CD4-positive, alpha-beta T cell treated with Interleukin-10 for 1 hour (primary cell): ENCODE measurements at regions not wholly inside any gene's neighbourhood (a gene's known extent, or its start where the extent isn't known, plus 50 kb on each side); places are given as distances from the start of the nearest gene placed in this dataset.
"Not testable (repeated sequence)": the region's sequence is repeated elsewhere in the genome, so short reads cannot be mapped to it uniquely, and the experiment has no call there.

Source experiments
- DNase-seq: peaks from one replicate; pipeline ENCODE4 v3.0.0-alpha.2; 2020

DNA sequence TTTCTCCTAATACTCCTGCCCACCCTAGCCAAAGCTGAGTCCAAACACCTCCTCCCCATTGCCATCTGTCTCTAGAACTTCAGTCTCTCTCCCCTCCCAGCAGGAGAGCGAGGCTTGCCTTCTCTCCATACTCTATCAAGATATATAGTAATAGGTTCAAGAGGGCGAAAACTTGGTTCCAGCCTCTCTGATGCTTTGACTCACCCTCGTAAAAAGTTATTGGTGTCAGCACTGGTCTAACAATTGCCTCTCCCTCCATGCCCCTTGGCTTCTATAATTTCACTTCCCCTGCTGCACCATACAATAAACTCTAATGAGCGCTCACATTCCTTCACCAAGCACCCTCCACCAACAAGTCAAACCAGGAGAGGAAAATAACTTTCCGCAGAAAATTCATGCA is 797.3 kb downstream of the BCL11A start:
- no peak for DNase-seq

DNA sequence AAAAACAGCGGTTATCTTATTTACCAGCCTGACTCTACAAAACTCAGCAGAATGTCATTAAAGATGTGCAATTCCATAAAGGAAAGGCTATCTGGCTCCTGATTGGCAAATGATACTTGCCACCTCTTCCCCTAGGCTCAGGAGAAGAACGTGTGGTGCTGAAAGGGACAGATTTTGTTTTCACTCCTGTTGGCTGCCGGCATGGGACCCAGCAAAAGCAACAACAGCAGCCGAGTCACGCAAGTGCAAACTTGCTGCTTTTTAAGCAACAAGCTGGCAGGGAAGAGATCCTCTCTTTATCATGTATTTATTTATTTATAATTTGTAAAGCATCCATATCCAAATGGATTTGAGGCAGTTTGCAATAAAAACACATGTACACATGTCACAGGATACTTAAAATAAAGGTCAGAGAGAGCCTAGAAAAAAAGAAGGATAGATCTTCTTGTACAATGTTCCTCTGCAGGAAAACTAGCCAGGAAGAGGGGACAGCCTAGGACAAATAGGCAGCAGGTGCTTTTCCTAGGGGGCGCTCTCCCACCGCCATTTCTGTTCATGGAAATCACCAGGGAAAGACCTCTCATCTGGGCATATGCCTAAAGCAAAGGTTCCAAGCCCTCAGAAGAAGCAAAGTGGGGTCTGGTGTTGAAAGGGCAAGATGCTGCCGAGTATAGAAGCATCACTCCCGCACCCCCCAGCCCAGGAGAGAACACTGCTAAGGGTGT is 799.3 kb downstream of the BCL11A start:
- DNase-seq: no peak

DNA sequence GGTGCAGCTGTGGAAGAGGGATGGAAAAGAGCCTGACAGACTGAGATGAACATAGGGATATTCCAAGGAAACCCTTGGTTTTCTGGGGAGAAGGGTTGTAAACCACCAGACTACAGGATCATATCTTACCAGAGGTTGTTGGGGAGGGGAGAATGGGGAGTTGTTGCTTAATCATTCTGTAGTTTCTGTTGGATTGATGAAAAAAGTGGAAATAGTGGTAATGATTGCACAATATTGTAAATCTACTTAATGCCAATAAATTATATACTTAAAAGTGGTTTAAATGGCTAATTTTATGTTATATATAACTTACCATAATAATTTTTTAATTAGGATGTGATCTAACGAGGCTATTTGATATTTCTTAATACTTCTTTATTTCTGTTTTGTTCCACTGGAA is 800.9 kb downstream of the BCL11A start:
- DNase-seq: no peak

DNA sequence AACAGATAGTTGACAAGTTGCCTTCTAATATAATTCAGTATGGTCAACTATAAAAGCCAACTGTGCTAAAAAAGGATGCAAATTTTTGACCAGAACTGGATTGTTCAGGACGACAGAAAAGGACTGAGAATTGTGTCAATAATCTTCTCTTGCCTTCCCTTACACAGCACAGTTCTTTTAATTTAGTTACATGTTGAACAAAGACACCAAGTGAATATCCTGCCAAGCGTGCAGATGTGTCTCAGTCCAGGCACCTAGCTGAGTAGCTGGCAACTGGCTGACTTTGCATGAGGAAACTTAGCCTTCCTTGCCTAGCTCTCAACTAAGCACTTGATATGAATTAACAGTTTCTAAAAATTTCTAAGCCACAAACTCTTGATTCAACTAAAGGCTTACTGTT is 801.4 kb downstream of the BCL11A start:
- DNase-seq: no peak

DNA sequence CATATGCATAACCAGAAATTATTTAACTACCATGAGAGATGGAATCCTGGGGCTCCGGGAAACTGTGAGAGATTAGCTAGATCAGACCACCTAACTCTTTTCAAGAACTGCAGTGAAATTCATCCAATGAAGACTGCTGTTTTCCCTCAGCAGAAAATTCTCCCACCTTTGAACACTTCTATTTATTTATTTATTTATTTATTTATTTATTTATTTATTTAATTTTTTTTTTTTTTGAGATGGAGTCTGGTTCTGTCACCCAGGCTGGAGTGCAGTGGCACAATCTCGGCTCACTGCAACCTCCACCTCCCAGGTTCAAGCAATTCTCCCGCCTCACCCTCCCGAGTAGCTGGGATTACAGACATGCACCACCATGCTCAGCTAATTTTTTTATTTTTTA is 802.2 kb downstream of the BCL11A start:
- DNase-seq: not testable (repeated sequence)

DNA sequence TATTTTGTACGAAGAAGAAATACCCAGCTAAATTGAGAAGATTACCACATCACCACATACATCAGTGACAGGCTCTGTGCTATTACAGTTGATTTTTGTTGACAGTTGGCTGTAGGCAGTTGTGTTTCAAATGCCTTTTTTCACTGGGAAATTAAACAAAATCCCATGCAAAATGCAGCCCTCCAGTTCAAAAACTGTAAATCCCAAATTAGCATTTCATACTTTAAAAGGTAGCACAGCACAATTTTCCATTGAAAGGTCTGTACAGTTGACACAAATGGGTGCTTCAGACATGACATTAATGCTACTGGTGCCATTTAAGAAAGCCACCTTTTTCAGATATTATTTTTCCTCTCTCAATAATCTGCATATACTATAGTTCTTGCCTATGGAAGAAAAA is 807.2 kb downstream of the BCL11A start:
- DNase-seq: no peak

DNA sequence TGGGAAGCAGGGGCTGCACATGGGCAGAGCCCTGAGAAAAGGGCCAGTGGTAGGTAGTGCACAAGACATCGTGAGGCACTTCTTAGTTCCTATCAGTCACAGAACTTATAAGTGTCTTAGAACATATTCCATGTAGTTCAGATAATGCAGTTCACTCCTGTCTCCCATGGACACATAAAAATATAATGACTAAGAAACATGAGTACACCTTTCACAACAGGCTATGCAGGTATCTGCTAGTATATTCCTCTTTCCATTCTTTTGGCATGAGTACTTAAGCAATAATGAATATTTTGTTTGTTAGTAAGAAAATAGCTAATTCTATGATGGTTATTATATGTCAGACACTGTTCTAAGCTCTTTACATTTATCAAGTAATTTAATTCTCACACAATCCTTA is 808.4 kb downstream of the BCL11A start:
- DNase-seq: no peak

DNA sequence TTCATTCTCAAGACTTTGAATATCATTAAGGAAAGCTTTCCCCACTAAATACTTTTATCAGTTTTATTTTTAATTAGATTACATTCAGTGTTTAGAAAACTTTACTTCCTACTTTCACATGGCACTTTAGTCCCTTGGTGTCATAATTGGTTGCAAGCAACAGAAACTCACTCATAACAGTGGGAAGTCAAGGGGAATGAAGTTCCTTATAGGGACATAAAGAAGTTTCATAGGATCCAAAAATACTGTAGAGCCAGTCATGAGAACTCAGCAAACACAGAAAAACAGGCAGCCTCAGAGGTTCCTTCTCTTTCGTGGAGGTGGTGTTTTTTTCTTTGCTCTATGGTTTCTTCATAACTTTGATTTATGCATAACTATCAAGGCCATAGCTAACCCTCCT is 809.0 kb downstream of the BCL11A start:
- no peak for DNase-seq

DNA sequence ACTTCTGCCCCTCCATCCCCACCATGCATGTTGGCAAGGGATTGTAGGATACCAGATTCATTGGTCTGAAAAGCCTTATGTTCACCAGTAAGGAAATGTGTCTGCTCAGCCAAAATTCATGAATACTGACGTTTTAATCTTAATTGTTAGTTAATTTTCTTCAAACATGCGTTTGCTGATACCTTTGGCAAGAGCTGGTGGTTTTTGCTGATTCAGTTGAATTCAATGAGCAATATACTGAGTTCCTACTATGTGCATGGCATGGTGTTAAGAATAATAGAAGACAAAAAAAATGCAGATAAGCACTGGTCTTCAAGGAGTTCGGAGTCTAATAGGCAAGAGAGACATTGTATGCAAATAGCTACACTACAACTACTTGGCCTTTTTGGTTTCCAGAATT is 811.6 kb downstream of the BCL11A start:
- no peak for DNase-seq

DNA sequence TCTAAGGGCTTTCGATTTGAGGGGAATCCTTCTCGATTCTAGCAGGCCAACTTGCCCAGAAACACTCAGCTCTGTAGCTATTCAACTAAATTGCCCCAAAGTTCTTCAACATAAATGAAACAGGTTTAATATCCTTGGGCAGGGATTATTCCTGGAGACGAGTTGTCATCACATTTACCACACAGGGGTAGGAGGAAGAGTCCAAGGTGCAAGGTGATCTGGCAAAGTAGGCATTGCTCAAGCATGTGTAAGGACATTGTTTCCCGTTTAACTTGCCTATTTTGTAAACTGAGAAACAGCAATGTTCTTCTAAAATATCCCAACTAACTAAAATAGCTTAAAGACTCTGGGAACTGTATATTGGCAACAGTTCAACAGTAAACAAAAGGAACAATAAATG is 814.3 kb downstream of the BCL11A start:
- DNase-seq: no peak

DNA sequence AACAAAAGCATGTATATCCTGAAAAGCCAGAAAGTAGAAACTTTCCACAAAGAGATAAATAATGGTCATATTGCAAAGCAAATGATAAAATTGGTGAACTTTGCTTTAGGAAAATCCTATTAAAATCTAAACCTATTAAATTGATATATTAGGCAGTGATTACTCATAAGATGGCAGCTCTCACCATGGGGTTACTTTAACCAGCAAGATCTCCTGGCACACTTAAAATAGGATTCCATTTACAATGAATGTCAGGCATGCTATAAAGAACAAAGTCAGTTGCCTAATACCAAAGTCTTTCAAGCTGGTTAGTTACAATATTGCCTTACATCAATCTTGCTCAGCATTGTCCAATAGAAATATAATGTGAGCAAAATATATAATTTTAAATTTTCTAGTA is 816.2 kb downstream of the BCL11A start:
- DNase-seq: no peak

DNA sequence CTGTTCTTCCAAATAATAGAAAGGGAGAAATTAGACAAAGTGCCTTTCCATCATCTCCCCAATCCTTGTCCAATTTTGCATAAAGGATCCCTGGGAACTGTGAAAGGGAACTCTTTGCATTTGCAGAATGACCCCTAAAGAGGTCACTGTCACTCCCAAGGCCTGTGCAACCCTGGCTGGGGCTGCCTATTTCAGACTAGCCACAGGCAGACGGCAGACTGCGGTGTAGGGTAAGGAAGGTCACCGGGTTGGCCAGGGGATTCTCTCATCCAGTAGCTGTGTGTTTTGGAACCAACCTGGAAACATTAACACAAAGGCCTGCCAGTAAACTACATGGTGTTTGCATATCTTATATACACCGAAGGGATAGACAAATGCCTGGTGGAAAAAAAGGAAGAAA is 818.7 kb downstream of the BCL11A start:
- DNase-seq: no peak

DNA sequence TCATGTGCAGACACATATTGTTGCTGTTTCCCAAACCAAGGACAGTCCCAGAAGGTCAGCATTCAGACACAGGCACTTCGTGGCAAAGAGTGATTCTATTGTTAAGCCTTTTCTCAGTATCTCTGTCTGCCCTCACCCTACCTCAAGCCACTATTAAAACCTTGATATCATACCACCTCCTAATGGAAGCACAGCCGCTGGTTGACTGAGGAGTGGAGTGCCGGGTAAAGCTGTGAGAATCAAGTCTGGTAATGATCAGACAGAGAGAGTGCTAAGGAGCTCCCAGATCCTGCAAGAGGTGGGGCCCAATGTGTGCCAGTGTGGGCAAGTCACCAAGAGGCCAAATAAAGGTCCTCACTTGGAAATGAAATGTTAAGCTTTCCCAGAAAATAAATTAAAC is 819.5 kb downstream of the BCL11A start:
- no peak for DNase-seq

DNA sequence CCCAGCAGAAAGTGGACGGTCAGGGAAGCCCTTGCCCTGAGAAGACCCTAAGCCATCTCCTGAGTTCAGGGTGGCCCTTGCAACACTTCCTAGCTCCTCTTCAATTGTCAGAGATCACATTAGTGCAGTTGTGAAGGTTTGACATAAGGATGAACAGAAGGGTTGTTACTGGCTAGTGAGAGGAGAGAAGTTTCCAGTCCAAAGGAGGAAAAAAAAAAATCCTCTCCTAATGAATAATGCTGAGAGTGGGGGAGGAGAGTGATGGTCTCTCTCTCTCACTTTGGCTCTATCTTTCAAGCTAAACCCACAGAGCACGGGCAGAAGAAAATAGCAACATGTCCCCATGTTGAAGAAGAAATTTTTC is 819.9 kb downstream of the BCL11A start:
- no peak for DNase-seq

DNA sequence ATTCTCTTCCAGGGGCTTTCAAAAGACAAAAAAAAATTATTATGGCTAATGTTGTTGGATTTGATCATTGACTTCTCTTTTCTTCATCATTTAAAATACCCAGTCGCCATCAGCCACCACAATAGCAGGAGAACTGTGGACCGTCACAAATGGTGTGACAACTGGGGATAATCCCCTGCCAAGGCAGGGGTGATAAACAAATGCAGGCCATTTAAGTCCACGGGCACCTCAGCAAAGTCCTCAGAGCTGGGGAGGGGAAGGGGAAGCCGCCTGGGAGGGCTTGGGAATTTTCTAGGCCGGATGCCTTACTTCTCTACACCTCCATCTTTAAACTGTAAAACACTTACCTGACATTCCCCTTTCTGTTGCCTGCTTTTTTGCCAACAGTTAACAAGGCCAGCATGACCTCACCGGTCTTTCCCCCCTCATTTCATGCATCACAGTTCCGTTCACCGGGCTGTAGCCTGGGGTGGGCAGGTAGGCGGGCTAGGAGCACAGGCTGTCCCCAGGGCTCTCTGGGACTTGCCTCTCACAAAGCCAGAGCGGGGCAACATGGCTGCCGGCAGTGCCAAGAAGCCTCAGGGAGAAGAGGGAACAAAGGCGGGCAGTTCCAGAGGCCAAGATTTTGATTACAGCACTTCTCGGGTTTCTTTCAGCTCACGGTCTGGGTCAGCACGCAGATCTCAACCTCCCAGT is 820.4 kb downstream of the BCL11A start:
- DNase-seq: no peak

DNA sequence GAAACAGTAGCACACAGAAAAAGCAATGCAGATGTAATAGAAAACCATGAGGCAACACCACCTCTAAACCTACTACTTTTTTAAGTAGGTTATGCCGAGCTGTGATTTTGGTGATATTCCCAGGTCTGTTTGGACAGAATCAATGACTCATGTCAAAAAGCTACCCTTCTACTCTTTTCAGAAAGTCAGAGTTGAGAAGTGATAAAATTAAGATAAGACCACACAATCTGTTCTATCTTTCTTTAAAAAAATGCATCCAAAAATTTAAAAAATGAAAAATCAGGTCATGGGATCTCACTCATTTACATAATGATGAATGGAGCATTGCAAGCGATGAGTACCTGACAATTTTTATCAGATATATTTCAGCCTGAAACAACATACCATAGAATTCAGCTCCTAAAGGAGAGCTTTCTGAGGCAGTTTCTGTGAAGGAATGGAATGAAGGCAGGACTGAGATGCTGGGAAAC is 826.3 kb downstream of the BCL11A start:
- DNase-seq: no peak

DNA sequence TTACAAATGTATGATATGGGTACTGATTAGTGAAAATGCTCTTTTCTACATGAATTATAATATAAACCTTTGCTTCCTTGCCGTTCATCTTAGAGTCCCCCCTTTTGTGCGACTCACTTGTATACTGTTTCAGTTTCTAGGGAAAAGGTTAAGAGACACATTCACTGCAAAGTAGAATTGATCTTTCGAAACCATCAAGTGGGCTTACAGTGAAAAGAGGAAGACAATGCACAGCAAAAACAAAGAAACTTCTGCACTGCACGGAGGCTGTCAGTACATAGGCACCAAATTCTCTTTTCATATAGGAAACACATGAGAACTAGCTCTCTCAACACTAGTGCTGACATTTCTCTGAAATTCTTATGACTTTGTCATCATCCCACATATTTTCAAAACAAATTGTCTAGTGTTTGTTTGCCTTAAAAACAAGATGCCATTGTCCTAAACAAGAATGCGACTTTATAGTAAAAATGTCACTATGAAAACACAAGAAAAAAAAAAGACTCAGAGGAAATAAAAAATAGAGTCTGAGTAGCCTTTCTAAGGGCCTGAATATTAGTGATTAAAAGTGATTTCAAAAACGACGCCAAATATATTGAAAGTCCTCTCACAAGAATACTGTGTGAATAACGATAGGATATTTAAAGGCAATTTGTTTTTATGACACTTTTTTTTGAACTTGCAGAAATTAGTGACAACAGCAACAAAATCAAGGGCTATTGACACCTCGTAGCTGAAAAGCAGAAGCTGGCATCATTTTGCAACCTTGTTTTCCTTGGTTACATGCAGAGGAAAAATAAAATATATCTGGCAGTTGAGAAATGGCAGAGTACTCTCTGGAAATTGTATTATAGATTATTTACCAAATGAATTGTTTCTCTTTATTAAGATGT is 827.0 kb downstream of the BCL11A start:
- no peak for DNase-seq

DNA sequence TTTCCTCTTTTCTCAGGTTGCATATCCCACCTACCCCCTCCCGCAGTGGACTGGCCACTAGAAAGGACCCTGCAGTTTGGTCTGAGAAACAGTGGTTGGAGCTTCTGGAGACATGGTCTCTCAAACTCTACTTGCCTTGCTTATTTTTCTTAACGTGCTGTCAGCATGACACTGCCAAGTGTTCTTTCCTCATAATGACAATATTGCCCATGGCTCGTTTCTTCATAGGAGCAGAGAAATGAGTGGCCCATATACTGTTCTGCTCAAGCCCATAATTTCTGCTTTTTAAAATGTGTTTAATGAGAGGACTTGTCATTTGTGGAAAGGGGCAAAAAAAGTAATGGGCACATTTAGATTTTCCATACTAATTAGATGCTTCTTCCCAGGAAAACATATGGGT is 828.7 kb downstream of the BCL11A start:
- no peak for DNase-seq

DNA sequence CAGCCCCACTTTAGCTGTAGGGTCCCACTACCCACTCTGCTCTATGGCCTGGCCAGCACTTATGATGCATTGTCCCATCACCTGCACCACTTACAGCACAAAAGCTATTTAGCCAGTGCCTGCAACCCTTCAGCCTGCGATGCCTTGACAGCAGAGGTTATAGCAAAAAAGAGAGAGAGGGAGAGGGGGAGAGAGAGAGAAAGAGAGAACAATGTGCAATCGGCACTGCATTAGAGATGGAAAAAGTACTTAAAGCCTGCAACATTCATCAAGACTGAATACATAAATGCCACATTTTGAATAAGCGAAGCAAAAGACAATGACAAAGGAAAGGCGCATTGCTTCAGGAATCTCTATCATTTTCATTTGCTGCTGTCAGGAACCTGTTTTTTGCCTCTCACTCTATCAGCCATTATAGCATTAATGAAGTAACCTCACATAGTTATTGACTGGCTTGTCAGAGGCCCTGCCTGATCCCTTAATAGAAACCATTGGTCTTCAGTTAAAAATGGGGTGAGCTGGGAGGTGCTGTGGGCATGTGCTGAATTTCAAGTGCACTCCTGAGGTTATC is 833.1 kb downstream of the BCL11A start:
- DNase-seq: no peak

DNA sequence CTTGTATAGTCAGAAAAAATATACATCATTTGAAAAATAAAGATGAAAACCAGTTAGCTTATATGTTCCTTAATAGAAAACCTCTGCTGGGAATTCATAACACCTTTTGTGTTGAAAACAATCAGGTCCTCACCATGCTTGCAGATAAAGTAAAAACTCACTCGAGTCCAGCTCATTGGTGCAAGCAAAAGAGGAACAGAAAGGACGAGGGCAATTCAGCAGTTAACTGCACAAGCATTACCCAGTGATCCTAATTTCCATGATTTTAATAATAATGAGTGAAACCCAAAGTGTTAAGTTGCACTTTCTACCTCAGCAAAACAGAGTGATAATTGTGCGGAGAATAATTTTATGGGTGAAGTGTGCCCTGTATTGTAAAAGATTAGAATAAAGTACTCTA is 839.9 kb downstream of the BCL11A start:
- no peak for DNase-seq

DNA sequence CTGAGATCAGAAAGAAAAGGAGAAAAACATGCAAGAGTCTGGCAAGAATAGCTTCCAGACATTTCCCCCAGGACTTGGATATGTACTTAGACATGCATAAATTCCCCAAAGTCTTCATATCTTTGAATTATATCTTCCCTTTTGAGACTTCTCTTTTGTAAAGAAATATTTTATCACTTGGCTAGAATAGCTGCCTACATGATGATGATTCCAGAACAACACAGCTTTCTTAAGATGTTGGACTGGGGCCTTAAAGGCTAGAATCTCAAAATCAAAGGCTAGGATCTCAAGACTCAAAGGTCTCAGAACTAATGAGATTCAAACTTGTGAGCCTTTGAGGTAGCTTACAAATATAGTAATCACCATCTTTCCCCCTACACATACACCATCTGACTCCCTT is 842.3 kb downstream of the BCL11A start:
- no peak for DNase-seq

DNA sequence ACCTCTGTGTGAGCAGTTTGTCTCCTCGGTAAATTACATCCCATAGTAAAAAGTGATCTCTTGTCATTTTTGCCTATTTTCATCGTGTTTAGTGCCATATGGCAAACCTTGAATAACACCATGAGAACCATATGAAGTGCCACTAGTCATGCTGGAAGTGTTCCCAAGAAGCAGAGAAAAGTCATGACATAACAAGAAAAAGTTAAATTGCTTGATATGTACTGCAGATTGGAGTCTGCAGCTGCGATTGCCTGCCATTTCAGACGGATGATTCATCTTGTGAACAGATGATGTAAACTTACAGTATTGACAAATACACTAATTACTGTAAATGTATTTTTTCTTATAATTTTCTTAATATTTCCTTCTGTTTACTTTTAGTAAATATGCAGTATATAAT is 846.7 kb downstream of the BCL11A start:
- no peak for DNase-seq

DNA sequence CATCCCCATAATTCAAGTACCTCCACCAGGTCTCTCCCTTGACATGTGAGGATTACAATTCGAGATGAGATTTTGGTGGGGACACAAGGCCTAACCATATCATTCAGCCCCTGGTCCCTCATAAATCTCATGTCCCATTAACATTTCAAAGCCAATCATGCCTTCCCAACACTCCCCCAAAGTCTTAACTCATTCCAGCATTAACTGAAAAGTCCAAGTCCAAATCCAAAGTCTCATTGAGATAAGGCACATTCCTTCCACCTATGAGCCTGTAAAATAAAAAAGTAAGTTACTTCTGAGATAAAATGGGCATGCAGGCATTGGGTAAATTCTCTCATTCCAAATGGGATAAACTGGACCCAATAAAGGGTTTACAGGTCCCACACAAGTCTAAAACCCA is 849.7 kb downstream of the BCL11A start:
- no peak for DNase-seq

DNA sequence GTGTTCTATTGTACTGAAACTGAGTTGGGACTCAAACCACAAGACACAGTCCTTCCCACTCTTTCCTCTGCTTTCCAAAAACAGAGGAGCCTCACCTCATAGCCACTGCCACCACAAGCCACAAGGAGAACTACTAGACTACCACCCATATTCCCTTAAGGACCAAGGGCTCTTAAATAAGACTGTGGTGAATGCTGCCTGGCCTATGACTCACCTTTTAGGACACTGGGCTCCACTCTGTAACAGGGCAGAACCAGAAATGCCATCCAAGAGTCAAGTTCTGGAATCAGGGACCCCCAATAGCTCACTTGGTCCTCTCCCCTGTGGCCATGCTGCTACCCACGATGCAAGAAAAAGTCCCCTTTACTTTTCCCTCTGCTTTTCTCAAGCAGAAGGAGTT is 851.4 kb downstream of the BCL11A start:
- DNase-seq: no peak
